H9 (cell line): ENCODE measurements at regions not wholly inside any gene's neighbourhood (a gene's known extent, or its start where the extent isn't known, plus 50 kb on each side); places are given as distances from the start of the nearest gene placed in this dataset.

ENCODE experiments used
- DNase-seq: peaks from one replicate; pipeline ENCODE4 v3.0.0-alpha.2; 2017
- H2AFZ ChIP-seq: one replicate; pipeline ENCODE4 v1.6.1; 2013; ENCODE audit warnings: mild to moderate bottlenecking, low read length, control low read depth, moderate library complexity
- H2AK5ac ChIP-seq: 2 replicates; pipeline ENCODE4 v1.6.1; 2013; ENCODE audit warnings: low read length, control low read depth, mixed read lengths; ENCODE audit not compliant: insufficient read length
- H2BK120ac ChIP-seq: one replicate; pipeline ENCODE4 v1.6.1; 2013; ENCODE audit warnings: low read depth, mild to moderate bottlenecking, low read length, control low read depth, inconsistent platforms; ENCODE audit not compliant: poor library complexity, severe bottlenecking
- H2BK12ac ChIP-seq: 2 replicates; pipeline ENCODE4 v1.6.1; 2013; ENCODE audit warnings: low read length, control low read depth, mixed read lengths, low read depth; ENCODE audit not compliant: insufficient read length
- H2BK15ac ChIP-seq: 2 replicates; pipeline ENCODE4 v1.6.1; 2013; ENCODE audit warnings: low read depth, low read length, control low read depth
- H2BK20ac ChIP-seq: one replicate; pipeline ENCODE4 v1.6.1; 2013; ENCODE audit warnings: low read depth, mild to moderate bottlenecking, low read length, control low read depth, inconsistent platforms; ENCODE audit not compliant: poor library complexity, severe bottlenecking
- H2BK5ac ChIP-seq: 2 replicates; pipeline ENCODE4 v1.6.1; 2013; ENCODE audit warnings: low read length, control low read depth, mixed read lengths; ENCODE audit not compliant: insufficient read length
- H3K14ac ChIP-seq: 2 replicates; pipeline ENCODE4 v1.6.1; 2013; ENCODE audit warnings: low read length, control low read depth; ENCODE audit not compliant: insufficient read depth
- H3K18ac ChIP-seq: 2 replicates; pipeline ENCODE4 v1.6.1; 2013; ENCODE audit warnings: low read depth, mild to moderate bottlenecking, mixed read lengths, low read length, control low read depth; ENCODE audit not compliant: insufficient read length
- H3K23ac ChIP-seq: 2 replicates; pipeline ENCODE4 v1.6.1; 2013; ENCODE audit warnings: low read length, control low read depth, mixed read lengths, low read depth; ENCODE audit not compliant: insufficient read length
- H3K23me2 ChIP-seq: 2 replicates; pipeline ENCODE4 v1.6.1; 2013; ENCODE audit warnings: low read depth, mild to moderate bottlenecking, mixed read lengths, low read length, control low read depth; ENCODE audit not compliant: insufficient read length, poor library complexity, severe bottlenecking
- H3K27ac ChIP-seq: 2 replicates; pipeline ENCODE4 v1.5.1; 2013; ENCODE audit warnings: low read length, control low read depth, mixed read lengths, low read depth; ENCODE audit not compliant: insufficient read length
- H3K27me3 ChIP-seq: 2 replicates; pipeline ENCODE4 v1.6.1; 2013; ENCODE audit warnings: low read length, control low read depth, inconsistent platforms; ENCODE audit not compliant: insufficient read depth
- H3K4ac ChIP-seq: 2 replicates; pipeline ENCODE4 v1.6.1; 2013; ENCODE audit warnings: low read depth, mild to moderate bottlenecking, control low read depth, inconsistent platforms, low read length, moderate library complexity
- H3K4me1 ChIP-seq: 2 replicates; pipeline ENCODE4 v1.6.1; 2013; ENCODE audit warnings: low read length, control low read depth, inconsistent platforms; ENCODE audit not compliant: insufficient read depth
- H3K4me2 ChIP-seq: 2 replicates; pipeline ENCODE4 v1.6.1; 2013; ENCODE audit warnings: low read length, control low read depth, mixed read lengths; ENCODE audit not compliant: insufficient read length, insufficient read depth
- H3K56ac ChIP-seq: 2 replicates; pipeline ENCODE4 v1.6.1; 2013; ENCODE audit warnings: low read depth, mild to moderate bottlenecking, mixed read lengths, low read length, control low read depth; ENCODE audit not compliant: insufficient read length
- H3K79me1 ChIP-seq: 2 replicates; pipeline ENCODE4 v1.6.1; 2013; ENCODE audit warnings: low read depth, mild to moderate bottlenecking, moderate library complexity, low read length, control low read depth, inconsistent platforms; ENCODE audit not compliant: insufficient read depth, poor library complexity, severe bottlenecking
- H3K79me2 ChIP-seq: 2 replicates; pipeline ENCODE4 v1.6.1; 2013; ENCODE audit warnings: low read length, control low read depth, inconsistent platforms; ENCODE audit not compliant: insufficient read depth
- H3K9ac ChIP-seq: 2 replicates; pipeline ENCODE4 v1.6.1; 2013; ENCODE audit warnings: low read length, control low read depth, mixed read lengths; ENCODE audit not compliant: insufficient read length; ENCODE audit errors: extremely low read depth
- H3K9me3 ChIP-seq: one replicate; pipeline ENCODE4 v1.6.1; 2013; ENCODE audit warnings: low read depth, low read length, inconsistent platforms; ENCODE audit not compliant: control insufficient read depth
- H3T11ph ChIP-seq: one replicate; pipeline ENCODE4 v1.6.1; 2013; ENCODE audit warnings: mild to moderate bottlenecking, low read length, control low read depth, inconsistent platforms
- H4K20me1 ChIP-seq: one replicate; pipeline ENCODE4 v1.6.1; 2013; ENCODE audit not compliant: control insufficient read depth, insufficient read length, insufficient read depth
- H4K5ac ChIP-seq: 2 replicates; pipeline ENCODE4 v1.6.1; 2013; ENCODE audit warnings: low read depth, mild to moderate bottlenecking, mixed read lengths, low read length, control low read depth; ENCODE audit not compliant: insufficient read length
- H4K8ac ChIP-seq: replicated peaks from 2 replicates; pipeline ENCODE4 v1.6.1; 2013; ENCODE audit warnings: low read length, control low read depth, mixed read lengths, low read depth; ENCODE audit not compliant: insufficient read length
- H4K91ac ChIP-seq: 2 replicates; pipeline ENCODE4 v1.6.1; 2013; ENCODE audit warnings: low read depth, mild to moderate bottlenecking, moderate library complexity, mixed read lengths, low read length, control low read depth; ENCODE audit not compliant: insufficient read length
- H3K27ac Mint-ChIP-seq, 3 experiments: 2 replicates in 2 of 3; 3 replicates in 1 of 3; pipeline ENCODE4 v1.8.0; 2020 to 2021; ENCODE audit warnings: mixed read lengths in 3 of 3, mild to moderate bottlenecking in 1 of 3, moderate library complexity in 1 of 3
- H3K27me3 Mint-ChIP-seq: 2 replicates; pipeline ENCODE4 v1.8.0; 2021; ENCODE audit warnings: low read depth, mild to moderate bottlenecking, moderate library complexity, mixed read lengths
- H3K36me3 Mint-ChIP-seq, 3 experiments: 2 replicates in 2 of 3; 3 replicates in 1 of 3; pipeline ENCODE4 v1.8.0; 2020 to 2021; ENCODE audit warnings: low read depth in 3 of 3, mixed read lengths in 3 of 3; ENCODE audit not compliant: insufficient read depth in 1 of 3
- H3K4me1 Mint-ChIP-seq, 2 experiments: 2 replicates each; pipeline ENCODE4 v1.8.0; 2020; ENCODE audit warnings: mixed read lengths in 2 of 2
- H3K4me3 Mint-ChIP-seq, 2 experiments: 2 replicates in 1 of 2; 3 replicates in 1 of 2; pipeline ENCODE4 v1.8.0; 2020 to 2021; ENCODE audit warnings: mild to moderate bottlenecking in 2 of 2, mixed read lengths in 2 of 2, moderate library complexity in 1 of 2
- H3K9me3 Mint-ChIP-seq, 2 experiments: 2 replicates in 1 of 2; 3 replicates in 1 of 2; pipeline ENCODE4 v1.8.0; 2020; ENCODE audit warnings: mild to moderate bottlenecking in 2 of 2, mixed read lengths in 2 of 2, moderate library complexity in 1 of 2
- WGBS: extraction: QIAGEN DNeasy Blood & Tissue Kit; methylation state at CpG from one replicate; pipeline ENCODE4 v1.1.7; 2013; ENCODE audit warnings: missing lambda C conversion rate, low lambda C conversion rate, mixed read lengths; ENCODE audit not compliant: insufficient read length; ENCODE audit errors: extremely low coverage; 5-methylcytosine and 5-hydroxymethylcytosine counted together
- TF ChIP-seq, protein P1 (sequence below): fragments of 200-600 bp; sonication (generic); conservative IDR thresholded peaks from 3 replicates; pipeline ENCODE4 v1.8.0; 2021; ENCODE audit warnings: antibody characterized with exemption, mild to moderate bottlenecking

GRCh38 chr5:152329761-152330283 is 75.3 kb downstream of the NMUR2 start:
- Histone ChIP-seq H3K14ac (no peak overlapping the region), H3K18ac (no peak overlapping the region), H2AK5ac (no peak overlapping the region), H3K79me1 (no peaks in the 10 kb centered on the region), H2BK120ac (no peak overlapping the region), H2BK5ac (no peak overlapping the region), H4K91ac (no peak overlapping the region), H3K4me1 (no peaks in the 10 kb centered on the region), H3K4ac (no peak overlapping the region), H3K56ac (no peak overlapping the region), H4K20me1 (no peaks in the 10 kb centered on the region), H2BK12ac (no peak overlapping the region), H3K23ac (no peak overlapping the region), H3K9me3 (no peaks in the 10 kb centered on the region), H2BK20ac (no peak overlapping the region), H4K5ac (no peak overlapping the region), H4K8ac (no peak overlapping the region), H3K4me2 (no peak overlapping the region), H2AFZ (no peak overlapping the region), H3K27ac (no peak overlapping the region), H3K9ac (no peak overlapping the region), H2BK15ac (no peak overlapping the region), H3K27me3 (no peaks in the 10 kb centered on the region), H3K23me2 (no peaks in the 10 kb centered on the region), H3T11ph (no peak overlapping the region), H3K79me2 (no peaks in the 10 kb centered on the region)
- Mint-ChIP-seq H3K4me1 (peaks cover 0 to 5% of the 10 kb centered on the region in 2 experiments; a peak in 1 of 4 replicates), H3K27ac (no peak overlapping the region), H3K4me3 (no peak overlapping the region), H3K9me3 (peaks cover 2 to 4% of the 10 kb centered on the region in 2 experiments; a peak in 4 of 5 replicates), H3K36me3 (no peaks in the 10 kb centered on the region; a peak in 2 of 7 replicates), H3K27me3 (peaks cover 1% of the 10 kb centered on the region)
- no peak for DNase-seq
- no CpG with 5 or more reads among the region's 5 CpGs for whole genome bisulfite sequencing
- TF ChIP-seq, protein P1, sequence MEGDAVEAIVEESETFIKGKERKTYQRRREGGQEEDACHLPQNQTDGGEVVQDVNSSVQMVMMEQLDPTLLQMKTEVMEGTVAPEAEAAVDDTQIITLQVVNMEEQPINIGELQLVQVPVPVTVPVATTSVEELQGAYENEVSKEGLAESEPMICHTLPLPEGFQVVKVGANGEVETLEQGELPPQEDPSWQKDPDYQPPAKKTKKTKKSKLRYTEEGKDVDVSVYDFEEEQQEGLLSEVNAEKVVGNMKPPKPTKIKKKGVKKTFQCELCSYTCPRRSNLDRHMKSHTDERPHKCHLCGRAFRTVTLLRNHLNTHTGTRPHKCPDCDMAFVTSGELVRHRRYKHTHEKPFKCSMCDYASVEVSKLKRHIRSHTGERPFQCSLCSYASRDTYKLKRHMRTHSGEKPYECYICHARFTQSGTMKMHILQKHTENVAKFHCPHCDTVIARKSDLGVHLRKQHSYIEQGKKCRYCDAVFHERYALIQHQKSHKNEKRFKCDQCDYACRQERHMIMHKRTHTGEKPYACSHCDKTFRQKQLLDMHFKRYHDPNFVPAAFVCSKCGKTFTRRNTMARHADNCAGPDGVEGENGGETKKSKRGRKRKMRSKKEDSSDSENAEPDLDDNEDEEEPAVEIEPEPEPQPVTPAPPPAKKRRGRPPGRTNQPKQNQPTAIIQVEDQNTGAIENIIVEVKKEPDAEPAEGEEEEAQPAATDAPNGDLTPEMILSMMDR: no peak
